Effector memory CD8-positive, alpha-beta T cell (primary cell): ENCODE measurements at regions not wholly inside any gene's neighbourhood (a gene's known extent, or its start where the extent isn't known, plus 50 kb on each side); places are given as distances from the start of the nearest gene placed in this dataset.
A peak's percentile ranks its signal among the peaks of the same experiment; 100 is the strongest.
"Not testable (repeated sequence)": the region's sequence is repeated elsewhere in the genome, so short reads cannot be mapped to it uniquely, and the experiment has no call there.

ENCODE experiments used
- ATAC-seq: fragments of 150-1000 bp; cut with Tn5 transposase; replicated peaks from 2 replicates; pipeline ENCODE4 v1.10.0; 2021; ENCODE audit warnings: mild to moderate bottlenecking, moderate library complexity
- DNase-seq, 3 experiments: peaks; one replicate each; pipeline ENCODE4 v3.0.0; 2021
- H3K27ac Mint-ChIP-seq, 2 donors: one replicate each; pipeline ENCODE4 v1.8.0; 2022; ENCODE audit warnings: mild to moderate bottlenecking in 2 of 2, mixed read lengths in 2 of 2, moderate library complexity in 2 of 2
- H3K27me3 Mint-ChIP-seq, 2 donors: one replicate each; pipeline ENCODE4 v1.8.0; 2022; ENCODE audit warnings: mixed read lengths in 2 of 2
- H3K36me3 Mint-ChIP-seq: one replicate; pipeline ENCODE4 v1.8.0; 2022; ENCODE audit warnings: mild to moderate bottlenecking, moderate library complexity, mixed read lengths; ENCODE audit not compliant: insufficient read depth
- H3K4me1 Mint-ChIP-seq, 2 donors: one replicate each; pipeline ENCODE4 v1.8.0; 2022; ENCODE audit warnings: low read depth in 2 of 2, mixed read lengths in 2 of 2
- H3K4me3 Mint-ChIP-seq, 2 donors: one replicate each; pipeline ENCODE4 v1.8.0; 2022; ENCODE audit warnings: mild to moderate bottlenecking in 2 of 2, mixed read lengths in 2 of 2, moderate library complexity in 2 of 2
- H3K9me3 Mint-ChIP-seq, 2 donors: one replicate each; pipeline ENCODE4 v1.8.0; 2022; ENCODE audit warnings: mixed read lengths in 2 of 2

- no peaks in the 10 kb centered on the region for H3K27me3 Mint-ChIP-seq
- H3K9me3 Mint-ChIP-seq = no peaks in the 10 kb centered on the region
- no peak for ATAC-seq
- H3K4me3 Mint-ChIP-seq = no peak overlapping the region
- H3K36me3 Mint-ChIP-seq = no peaks in the 10 kb centered on the region
- no peaks in the 10 kb centered on the region for H3K4me1 Mint-ChIP-seq
- no peak for DNase-seq
- no peak overlapping the region for H3K27ac Mint-ChIP-seq
These were observed 117.5 kb downstream of the DYRK2 start for GRCh38 chr12:67765776-67766766.

GRCh38 chr12:67772267-67773169, 124.0 kb downstream of the DYRK2 start:
- no peak for DNase-seq

GRCh38 chr12:67773896-67774295, 125.4 kb downstream of the DYRK2 start:
- DNase-seq = no peak

More at GRCh38 chr12:67772267-67773169, 124.0 kb downstream of the DYRK2 start:
- H3K9me3 Mint-ChIP-seq = no peaks in the 10 kb centered on the region
- no peaks in the 10 kb centered on the region for H3K4me1 Mint-ChIP-seq
- no peaks in the 10 kb centered on the region for H3K36me3 Mint-ChIP-seq
- no peak for ATAC-seq
- no peaks in the 10 kb centered on the region for H3K27me3 Mint-ChIP-seq
- H3K27ac Mint-ChIP-seq = no peak overlapping the region
- no peak overlapping the region for H3K4me3 Mint-ChIP-seq

GRCh38 chr12:67774983-67775587, 126.5 kb downstream of the DYRK2 start:
- no peak overlapping the region for H3K27ac Mint-ChIP-seq
- H3K9me3 Mint-ChIP-seq = no peaks in the 10 kb centered on the region
- H3K4me3 Mint-ChIP-seq = no peak overlapping the region
- ATAC-seq (no peak), DNase-seq (no peak)
- no peaks in the 10 kb centered on the region for H3K36me3 Mint-ChIP-seq
- no peaks in the 10 kb centered on the region for H3K27me3 Mint-ChIP-seq
- no peaks in the 10 kb centered on the region for H3K4me1 Mint-ChIP-seq

More at GRCh38 chr12:67773896-67774295, 125.4 kb downstream of the DYRK2 start:
- no peak for ATAC-seq
- H3K4me3 Mint-ChIP-seq = no peak overlapping the region
- H3K4me1 Mint-ChIP-seq = no peaks in the 10 kb centered on the region
- no peaks in the 10 kb centered on the region for H3K9me3 Mint-ChIP-seq
- no peak overlapping the region for H3K27ac Mint-ChIP-seq
- H3K27me3 Mint-ChIP-seq = no peaks in the 10 kb centered on the region
- no peaks in the 10 kb centered on the region for H3K36me3 Mint-ChIP-seq

- Mint-ChIP-seq H3K36me3 (no peaks in the 10 kb centered on the region), H3K27ac (no peak overlapping the region), H3K9me3 (no peaks in the 10 kb centered on the region), H3K4me1 (peaks cover 0 to 3% of the 10 kb centered on the region in 2 donors), H3K4me3 (no peak overlapping the region), H3K27me3 (no peaks in the 10 kb centered on the region)
- ATAC-seq (no peak), DNase-seq (no peak)
These were observed 132.1 kb downstream of the DYRK2 start for GRCh38 chr12:67780580-67781084.

- Mint-ChIP-seq H3K36me3 (no peaks in the 10 kb centered on the region), H3K27me3 (no peaks in the 10 kb centered on the region), H3K4me1 (peaks cover 0 to 3% of the 10 kb centered on the region in 2 donors), H3K27ac (no peak overlapping the region), H3K9me3 (no peaks in the 10 kb centered on the region), H3K4me3 (no peak overlapping the region)
- DNase-seq = no peak
- no peak for ATAC-seq
These were observed 134.0 kb downstream of the DYRK2 start for GRCh38 chr12:67782573-67782972.

GRCh38 chr12:67783393-67783792, 134.8 kb downstream of the DYRK2 start:
- peaks cover 0 to 3% of the 10 kb centered on the region in 2 donors for H3K4me1 Mint-ChIP-seq
- H3K36me3 Mint-ChIP-seq = no peaks in the 10 kb centered on the region
- H3K27ac Mint-ChIP-seq = no peak overlapping the region
- no peak for DNase-seq
- no peaks in the 10 kb centered on the region for H3K9me3 Mint-ChIP-seq
- ATAC-seq = no peak
- H3K4me3 Mint-ChIP-seq = no peak overlapping the region
- H3K27me3 Mint-ChIP-seq = no peaks in the 10 kb centered on the region

GRCh38 chr12:67784831-67785230, 136.3 kb downstream of the DYRK2 start:
- no peaks in the 10 kb centered on the region for H3K9me3 Mint-ChIP-seq
- H3K36me3 Mint-ChIP-seq = no peaks in the 10 kb centered on the region
- H3K4me3 Mint-ChIP-seq = no peak overlapping the region
- no peak for ATAC-seq
- H3K4me1 Mint-ChIP-seq = peaks cover 0 to 3% of the 10 kb centered on the region in 2 donors
- no peaks in the 10 kb centered on the region for H3K27me3 Mint-ChIP-seq
- peak overlapping the region in 1 of 2 donors; percentile 25 for H3K27ac Mint-ChIP-seq
- DNase-seq = no peak

GRCh38 chr12:67786086-67786485, 137.5 kb downstream of the DYRK2 start:
- ATAC-seq = no peak

GRCh38 chr12:67788118-67788517, 139.6 kb downstream of the DYRK2 start:
- no peak overlapping the region for H3K27ac Mint-ChIP-seq
- ATAC-seq (no peak), DNase-seq (no peak)
- no peak overlapping the region for H3K4me3 Mint-ChIP-seq
- H3K36me3 Mint-ChIP-seq = no peaks in the 10 kb centered on the region
- peaks cover 0 to 3% of the 10 kb centered on the region in 2 donors for H3K4me1 Mint-ChIP-seq
- no peaks in the 10 kb centered on the region for H3K9me3 Mint-ChIP-seq
- H3K27me3 Mint-ChIP-seq = peaks cover 0 to 8% of the 10 kb centered on the region in 2 donors

More at GRCh38 chr12:67786086-67786485, 137.5 kb downstream of the DYRK2 start:
- DNase-seq = no peak
- H3K9me3 Mint-ChIP-seq = no peaks in the 10 kb centered on the region
- H3K36me3 Mint-ChIP-seq = no peaks in the 10 kb centered on the region
- H3K4me3 Mint-ChIP-seq = no peak overlapping the region
- no peak overlapping the region for H3K27ac Mint-ChIP-seq
- H3K27me3 Mint-ChIP-seq = no peaks in the 10 kb centered on the region
- peaks cover 0 to 3% of the 10 kb centered on the region in 2 donors for H3K4me1 Mint-ChIP-seq

- Mint-ChIP-seq H3K27me3 (peaks cover 3 to 10% of the 10 kb centered on the region in 2 donors), H3K36me3 (no peaks in the 10 kb centered on the region), H3K4me3 (no peak overlapping the region), H3K27ac (no peak overlapping the region), H3K4me1 (no peaks in the 10 kb centered on the region), H3K9me3 (no peaks in the 10 kb centered on the region)
- no peak for ATAC-seq
- no peak for DNase-seq
These were observed 140.7 kb downstream of the DYRK2 start for GRCh38 chr12:67789266-67789665.

- no peak overlapping the region for H3K27ac Mint-ChIP-seq
- DNase-seq (no peak), ATAC-seq (no peak)
- no peak overlapping the region for H3K4me3 Mint-ChIP-seq
- H3K27me3 Mint-ChIP-seq = peaks cover 17 to 24% of the 10 kb centered on the region in 2 donors
- no peaks in the 10 kb centered on the region for H3K9me3 Mint-ChIP-seq
- no peaks in the 10 kb centered on the region for H3K4me1 Mint-ChIP-seq
- H3K36me3 Mint-ChIP-seq = no peaks in the 10 kb centered on the region
These were observed 142.1 kb downstream of the DYRK2 start for GRCh38 chr12:67790660-67791059.

GRCh38 chr12:67791362-67791761, 142.8 kb downstream of the DYRK2 start:
- peaks cover 17 to 25% of the 10 kb centered on the region in 2 donors for H3K27me3 Mint-ChIP-seq
- DNase-seq, H3K36me3 Mint-ChIP-seq, H3K9me3 Mint-ChIP-seq, H3K4me3 Mint-ChIP-seq, ATAC-seq, H3K27ac Mint-ChIP-seq, H3K4me1 Mint-ChIP-seq: not testable (repeated sequence)
